ENCODE measurements at regions not wholly inside any gene's neighbourhood (a gene's known extent, or its start where the extent isn't known, plus 50 kb on each side); places are given as distances from the start of the nearest gene placed in this dataset.

- TF ChIP-seq, protein P1, sequence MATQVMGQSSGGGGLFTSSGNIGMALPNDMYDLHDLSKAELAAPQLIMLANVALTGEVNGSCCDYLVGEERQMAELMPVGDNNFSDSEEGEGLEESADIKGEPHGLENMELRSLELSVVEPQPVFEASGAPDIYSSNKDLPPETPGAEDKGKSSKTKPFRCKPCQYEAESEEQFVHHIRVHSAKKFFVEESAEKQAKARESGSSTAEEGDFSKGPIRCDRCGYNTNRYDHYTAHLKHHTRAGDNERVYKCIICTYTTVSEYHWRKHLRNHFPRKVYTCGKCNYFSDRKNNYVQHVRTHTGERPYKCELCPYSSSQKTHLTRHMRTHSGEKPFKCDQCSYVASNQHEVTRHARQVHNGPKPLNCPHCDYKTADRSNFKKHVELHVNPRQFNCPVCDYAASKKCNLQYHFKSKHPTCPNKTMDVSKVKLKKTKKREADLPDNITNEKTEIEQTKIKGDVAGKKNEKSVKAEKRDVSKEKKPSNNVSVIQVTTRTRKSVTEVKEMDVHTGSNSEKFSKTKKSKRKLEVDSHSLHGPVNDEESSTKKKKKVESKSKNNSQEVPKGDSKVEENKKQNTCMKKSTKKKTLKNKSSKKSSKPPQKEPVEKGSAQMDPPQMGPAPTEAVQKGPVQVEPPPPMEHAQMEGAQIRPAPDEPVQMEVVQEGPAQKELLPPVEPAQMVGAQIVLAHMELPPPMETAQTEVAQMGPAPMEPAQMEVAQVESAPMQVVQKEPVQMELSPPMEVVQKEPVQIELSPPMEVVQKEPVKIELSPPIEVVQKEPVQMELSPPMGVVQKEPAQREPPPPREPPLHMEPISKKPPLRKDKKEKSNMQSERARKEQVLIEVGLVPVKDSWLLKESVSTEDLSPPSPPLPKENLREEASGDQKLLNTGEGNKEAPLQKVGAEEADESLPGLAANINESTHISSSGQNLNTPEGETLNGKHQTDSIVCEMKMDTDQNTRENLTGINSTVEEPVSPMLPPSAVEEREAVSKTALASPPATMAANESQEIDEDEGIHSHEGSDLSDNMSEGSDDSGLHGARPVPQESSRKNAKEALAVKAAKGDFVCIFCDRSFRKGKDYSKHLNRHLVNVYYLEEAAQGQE (IDR thresholded peaks at IDR 0.05; ENCODE audit: insufficient replicate concordance, low read depth) = no peak
- TF ChIP-seq GABPA (IDR thresholded peaks at IDR 0.05; ENCODE audit: low read depth) (no peak), POLR2AphosphoS5 (IDR thresholded peaks at IDR 0.05; ENCODE audit: low read depth) (no peak), SPI1 (IDR thresholded peaks at IDR 0.05; ENCODE audit: borderline replicate concordance, low read depth) (no peak)
- TF ChIP-seq, protein P2, sequence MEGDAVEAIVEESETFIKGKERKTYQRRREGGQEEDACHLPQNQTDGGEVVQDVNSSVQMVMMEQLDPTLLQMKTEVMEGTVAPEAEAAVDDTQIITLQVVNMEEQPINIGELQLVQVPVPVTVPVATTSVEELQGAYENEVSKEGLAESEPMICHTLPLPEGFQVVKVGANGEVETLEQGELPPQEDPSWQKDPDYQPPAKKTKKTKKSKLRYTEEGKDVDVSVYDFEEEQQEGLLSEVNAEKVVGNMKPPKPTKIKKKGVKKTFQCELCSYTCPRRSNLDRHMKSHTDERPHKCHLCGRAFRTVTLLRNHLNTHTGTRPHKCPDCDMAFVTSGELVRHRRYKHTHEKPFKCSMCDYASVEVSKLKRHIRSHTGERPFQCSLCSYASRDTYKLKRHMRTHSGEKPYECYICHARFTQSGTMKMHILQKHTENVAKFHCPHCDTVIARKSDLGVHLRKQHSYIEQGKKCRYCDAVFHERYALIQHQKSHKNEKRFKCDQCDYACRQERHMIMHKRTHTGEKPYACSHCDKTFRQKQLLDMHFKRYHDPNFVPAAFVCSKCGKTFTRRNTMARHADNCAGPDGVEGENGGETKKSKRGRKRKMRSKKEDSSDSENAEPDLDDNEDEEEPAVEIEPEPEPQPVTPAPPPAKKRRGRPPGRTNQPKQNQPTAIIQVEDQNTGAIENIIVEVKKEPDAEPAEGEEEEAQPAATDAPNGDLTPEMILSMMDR (IDR thresholded peaks at IDR 0.05; ENCODE audit: insufficient read depth, low read length) = no peak
- Histone ChIP-seq H3K4me3 (replicated peaks; ENCODE audit: insufficient read depth, low read length) (no peak overlapping the region), H3K27ac (replicated peaks) (no peak overlapping the region), H3K27me3 (ENCODE audit: insufficient read depth, poor library complexity, severe bottlenecking) (peaks cover 6% of the 10 kb centered on the region)
- DNase-seq (ENCODE audit: low read depth in 1 of 2, low spot score in 1 of 2) = no peak
These were observed 166.8 kb upstream of the RAB6C start for GRCh38 chr2:129812654-129813053.

- peaks cover 6% of the 10 kb centered on the region for H3K27me3 ChIP-seq (ENCODE audit: insufficient read depth, poor library complexity, severe bottlenecking)
- no peak overlapping the region for H3K4me3 ChIP-seq (replicated peaks; ENCODE audit: insufficient read depth, low read length)
- no peak overlapping the region for H3K27ac ChIP-seq (replicated peaks)
- TF ChIP-seq, protein P2 (IDR thresholded peaks at IDR 0.05; ENCODE audit: insufficient read depth, low read length) = no peak
- TF ChIP-seq GABPA (IDR thresholded peaks at IDR 0.05; ENCODE audit: low read depth) = no peak
- no peak for TF ChIP-seq POLR2AphosphoS5 (IDR thresholded peaks at IDR 0.05; ENCODE audit: low read depth)
- no peak for TF ChIP-seq SPI1 (IDR thresholded peaks at IDR 0.05; ENCODE audit: borderline replicate concordance, low read depth)
- TF ChIP-seq, protein P1 (IDR thresholded peaks at IDR 0.05; ENCODE audit: insufficient replicate concordance, low read depth) = no peak
- no peak for DNase-seq (ENCODE audit: low read depth in 1 of 2, low spot score in 1 of 2)
These were observed 166.1 kb upstream of the RAB6C start for GRCh38 chr2:129813404-129813803.

- Histone ChIP-seq H3K27me3 (ENCODE audit: insufficient read depth, poor library complexity, severe bottlenecking) (no peaks in the 10 kb centered on the region), H3K4me3 (replicated peaks; ENCODE audit: insufficient read depth, low read length) (no peak overlapping the region), H3K27ac (replicated peaks) (no peak overlapping the region)
- no peak for TF ChIP-seq POLR2AphosphoS5 (IDR thresholded peaks at IDR 0.05; ENCODE audit: low read depth)
- no peak for TF ChIP-seq SPI1 (IDR thresholded peaks at IDR 0.05; ENCODE audit: borderline replicate concordance, low read depth)
- TF ChIP-seq GABPA (IDR thresholded peaks at IDR 0.05; ENCODE audit: low read depth) = no peak
- TF ChIP-seq, protein P1 (IDR thresholded peaks at IDR 0.05; ENCODE audit: insufficient replicate concordance, low read depth) = no peak
- TF ChIP-seq, protein P2 (IDR thresholded peaks at IDR 0.05; ENCODE audit: insufficient read depth, low read length) = no peak
- no peak for DNase-seq (ENCODE audit: low read depth in 1 of 2, low spot score in 1 of 2)
These were observed 162.5 kb upstream of the RAB6C start for GRCh38 chr2:129816813-129817574.

Measured in HL-60 (cell line).